HL-60 (cell line): ENCODE measurements at regions not wholly inside any gene's neighbourhood (a gene's known extent, or its start where the extent isn't known, plus 50 kb on each side); places are given as distances from the start of the nearest gene placed in this dataset.

Experiments used
- DNase-seq, 2 experiments: peaks; one replicate each; pipeline ENCODE4 v3.0.0-alpha.2; 2010 to 2020; ENCODE audit warnings: low read depth in 1 of 2, low spot score in 1 of 2
- H3K27ac ChIP-seq: fragments of 250-450 bp; sonication (Bioruptor Pico); replicated peaks from 2 replicates; pipeline ENCODE4 v1.5.1; 2020; ENCODE audit warnings: mild to moderate bottlenecking, moderate library complexity
- H3K27me3 ChIP-seq: fragments of 250-450 bp; sonication (Bioruptor Pico); 2 replicates; pipeline ENCODE4 v1.5.1; 2021; ENCODE audit warnings: mild to moderate bottlenecking, moderate library complexity; ENCODE audit not compliant: insufficient read depth, poor library complexity, severe bottlenecking
- H3K4me3 ChIP-seq: replicated peaks from 2 replicates; pipeline ENCODE4 v1.5.1; 2011; ENCODE audit warnings: mild to moderate bottlenecking, control low read depth, low read length; ENCODE audit not compliant: insufficient read depth
- GABPA ChIP-seq: IDR thresholded peaks from 2 replicates; pipeline ENCODE4 v1.6.1; 2012; ENCODE audit warnings: low read depth
- POLR2AphosphoS5 ChIP-seq: IDR thresholded peaks from 2 replicates; pipeline ENCODE4 v1.6.1; 2012; ENCODE audit warnings: low read depth
- REST ChIP-seq: IDR thresholded peaks from 2 replicates; pipeline ENCODE4 v1.6.1; 2012; ENCODE audit warnings: low read depth; ENCODE audit not compliant: insufficient replicate concordance
- SPI1 ChIP-seq: IDR thresholded peaks from 2 replicates; pipeline ENCODE4 v1.6.1; 2012; ENCODE audit warnings: low read depth, mild to moderate bottlenecking, borderline replicate concordance
- TF ChIP-seq, protein P1 (sequence below): IDR thresholded peaks from one replicate; pipeline ENCODE4 v1.5.1; 2011; ENCODE audit warnings: low read length, control low read depth, inconsistent platforms; ENCODE audit not compliant: insufficient read depth

DNA sequence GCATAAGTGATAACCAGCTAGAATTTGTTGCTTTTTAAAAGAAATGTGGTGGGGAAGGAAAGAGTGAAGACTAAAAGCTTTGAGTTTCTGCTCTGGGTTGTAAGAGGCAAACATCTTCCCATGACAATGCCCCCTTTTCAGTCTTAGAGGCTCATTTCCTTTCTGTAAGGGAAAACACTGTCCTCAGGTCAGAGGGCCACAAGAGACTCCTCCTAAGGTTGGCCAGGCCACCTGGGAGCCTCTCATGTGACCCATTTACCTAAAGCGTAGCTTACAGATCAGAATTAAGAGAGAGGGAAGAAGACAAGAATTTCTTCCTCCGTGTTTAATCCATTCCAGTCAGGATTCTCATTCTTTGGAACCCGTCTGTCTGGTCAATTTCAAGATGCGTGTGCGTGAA, 220.4 kb upstream of the HEY2 start:
- no peak overlapping the region for H3K4me3 ChIP-seq
- TF ChIP-seq, protein P1, sequence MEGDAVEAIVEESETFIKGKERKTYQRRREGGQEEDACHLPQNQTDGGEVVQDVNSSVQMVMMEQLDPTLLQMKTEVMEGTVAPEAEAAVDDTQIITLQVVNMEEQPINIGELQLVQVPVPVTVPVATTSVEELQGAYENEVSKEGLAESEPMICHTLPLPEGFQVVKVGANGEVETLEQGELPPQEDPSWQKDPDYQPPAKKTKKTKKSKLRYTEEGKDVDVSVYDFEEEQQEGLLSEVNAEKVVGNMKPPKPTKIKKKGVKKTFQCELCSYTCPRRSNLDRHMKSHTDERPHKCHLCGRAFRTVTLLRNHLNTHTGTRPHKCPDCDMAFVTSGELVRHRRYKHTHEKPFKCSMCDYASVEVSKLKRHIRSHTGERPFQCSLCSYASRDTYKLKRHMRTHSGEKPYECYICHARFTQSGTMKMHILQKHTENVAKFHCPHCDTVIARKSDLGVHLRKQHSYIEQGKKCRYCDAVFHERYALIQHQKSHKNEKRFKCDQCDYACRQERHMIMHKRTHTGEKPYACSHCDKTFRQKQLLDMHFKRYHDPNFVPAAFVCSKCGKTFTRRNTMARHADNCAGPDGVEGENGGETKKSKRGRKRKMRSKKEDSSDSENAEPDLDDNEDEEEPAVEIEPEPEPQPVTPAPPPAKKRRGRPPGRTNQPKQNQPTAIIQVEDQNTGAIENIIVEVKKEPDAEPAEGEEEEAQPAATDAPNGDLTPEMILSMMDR: no peak
- no peak for TF ChIP-seq GABPA
- no peak for TF ChIP-seq REST
- TF ChIP-seq SPI1: no peak
- TF ChIP-seq POLR2AphosphoS5: no peak
- no peak for DNase-seq
- no peak overlapping the region for H3K27ac ChIP-seq
- H3K27me3 ChIP-seq: peaks cover 23% of the 10 kb centered on the region

DNA sequence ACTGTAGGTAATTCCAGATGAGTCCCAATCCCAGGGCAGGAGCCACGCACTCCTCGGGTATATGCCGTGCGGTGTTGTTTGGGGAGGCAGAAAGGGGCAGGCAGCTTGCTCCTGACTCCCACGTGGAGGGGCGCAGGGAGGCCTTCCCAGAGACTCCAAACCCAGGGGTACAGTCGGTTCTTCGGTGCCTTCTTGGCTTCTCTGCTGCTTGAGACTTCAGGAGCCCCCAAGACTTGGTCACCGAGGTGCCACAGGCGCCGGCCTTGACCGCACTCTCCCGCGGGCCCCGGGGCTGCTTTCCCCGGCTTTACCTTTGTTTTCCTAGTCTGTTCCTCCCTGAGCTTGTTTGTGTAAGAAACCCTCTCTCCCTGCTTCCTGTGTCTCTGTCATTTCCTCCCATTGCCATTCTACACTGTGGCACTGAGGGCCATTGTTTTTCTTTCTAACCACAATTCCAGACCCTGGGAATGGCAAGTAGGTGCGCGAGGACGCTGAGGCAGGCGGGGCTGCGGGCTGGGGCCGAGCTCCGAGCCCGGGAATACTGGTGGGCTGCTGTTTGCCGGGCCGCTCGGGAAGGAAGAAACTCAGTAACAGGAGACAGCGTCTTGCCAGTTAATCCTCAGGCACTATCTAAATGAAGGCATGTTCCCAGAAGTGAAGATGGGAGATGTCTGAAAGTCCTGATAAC, 215.6 kb upstream of the HEY2 start:
- DNase-seq: no peak
- Histone ChIP-seq H3K4me3 (no peak overlapping the region), H3K27me3 (peaks cover 20% of the 10 kb centered on the region), H3K27ac (no peak overlapping the region)
- TF ChIP-seq REST (no peak), POLR2AphosphoS5 (no peak), GABPA (no peak), SPI1 (no peak)
- TF ChIP-seq, protein P1: no peak

GRCh38 chr6:125534430-125535263, 214.8 kb upstream of the HEY2 start:
- no peak overlapping the region for H3K27ac ChIP-seq
- peaks cover 16% of the 10 kb centered on the region for H3K27me3 ChIP-seq
- H3K4me3 ChIP-seq: no peak overlapping the region
- no peak for TF ChIP-seq SPI1
- no peak for TF ChIP-seq GABPA
- no peak for TF ChIP-seq REST
- TF ChIP-seq, protein P1: no peak
- no peak for TF ChIP-seq POLR2AphosphoS5
- no peak for DNase-seq
